ENCODE measurements at regions not wholly inside any gene's neighbourhood (a gene's known extent, or its start where the extent isn't known, plus 50 kb on each side); places are given as distances from the start of the nearest gene placed in this dataset.
"Not testable (repeated sequence)": the region's sequence is repeated elsewhere in the genome, so short reads cannot be mapped to it uniquely, and the experiment has no call there.

GRCh38 chr15:58295637-58296215 is 136.1 kb upstream of the LIPC start:
- DNase-seq (ENCODE audit: low read depth, low spot score), result no peak

GRCh38 chr15:58296276-58296675 is 135.5 kb upstream of the LIPC start:
- no peak for DNase-seq (ENCODE audit: low read depth, low spot score)

GRCh38 chr15:58297639-58298038 is 134.2 kb upstream of the LIPC start:
- DNase-seq (ENCODE audit: low read depth, low spot score), result no peak

GRCh38 chr15:58298879-58299850 is 132.6 kb upstream of the LIPC start:
- peak; percentile 73 for DNase-seq (ENCODE audit: low read depth, low spot score)

- DNase-seq (ENCODE audit: low read depth, low spot score), result no peak
Observed at GRCh38 chr15:58302832-58303231, 129.0 kb upstream of the LIPC start.

GRCh38 chr15:58303236-58303635 is 128.6 kb upstream of the LIPC start:
- no peak for DNase-seq (ENCODE audit: low read depth, low spot score)

GRCh38 chr15:58306591-58307312 is 125.0 kb upstream of the LIPC start:
- DNase-seq (ENCODE audit: low read depth, low spot score), result peak; percentile 31

GRCh38 chr15:58307313-58307961 is 124.4 kb upstream of the LIPC start:
- peak; percentile 76 for DNase-seq (ENCODE audit: low read depth, low spot score)

GRCh38 chr15:58308742-58309355 is 122.9 kb upstream of the LIPC start:
- no peak for DNase-seq (ENCODE audit: low read depth, low spot score)

- no peak for DNase-seq (ENCODE audit: low read depth, low spot score)
Observed at GRCh38 chr15:58309963-58310928, 121.5 kb upstream of the LIPC start.

GRCh38 chr15:58311556-58311955 is 120.2 kb upstream of the LIPC start:
- DNase-seq (ENCODE audit: low read depth, low spot score), result no peak

- no peak for DNase-seq (ENCODE audit: low read depth, low spot score)
Observed at GRCh38 chr15:58312031-58312430, 119.8 kb upstream of the LIPC start.

GRCh38 chr15:58313304-58313703 is 118.5 kb upstream of the LIPC start:
- no peak for DNase-seq (ENCODE audit: low read depth, low spot score)

- DNase-seq (ENCODE audit: low read depth, low spot score), result no peak
Observed at GRCh38 chr15:58313810-58314592, 117.8 kb upstream of the LIPC start.

GRCh38 chr15:58314593-58315216 is 117.1 kb upstream of the LIPC start:
- no peak for DNase-seq (ENCODE audit: low read depth, low spot score)

- DNase-seq (ENCODE audit: low read depth, low spot score), result no peak
Observed at GRCh38 chr15:58318517-58318916, 113.3 kb upstream of the LIPC start.

GRCh38 chr15:58321034-58321433 is 110.8 kb upstream of the LIPC start:
- no peak for DNase-seq (ENCODE audit: low read depth, low spot score)

- DNase-seq (ENCODE audit: low read depth, low spot score), result no peak
Observed at GRCh38 chr15:58322253-58322652, 109.5 kb upstream of the LIPC start.

GRCh38 chr15:58323321-58323720 is 108.5 kb upstream of the LIPC start:
- not testable (repeated sequence) for DNase-seq (ENCODE audit: low read depth, low spot score)

Measured in astrocyte of the hippocampus (primary cell).